ENCODE measurements at regions not wholly inside any gene's neighbourhood (a gene's known extent, or its start where the extent isn't known, plus 50 kb on each side); places are given as distances from the start of the nearest gene placed in this dataset.
"Not testable (repeated sequence)": the region's sequence is repeated elsewhere in the genome, so short reads cannot be mapped to it uniquely, and the experiment has no call there.

DNA sequence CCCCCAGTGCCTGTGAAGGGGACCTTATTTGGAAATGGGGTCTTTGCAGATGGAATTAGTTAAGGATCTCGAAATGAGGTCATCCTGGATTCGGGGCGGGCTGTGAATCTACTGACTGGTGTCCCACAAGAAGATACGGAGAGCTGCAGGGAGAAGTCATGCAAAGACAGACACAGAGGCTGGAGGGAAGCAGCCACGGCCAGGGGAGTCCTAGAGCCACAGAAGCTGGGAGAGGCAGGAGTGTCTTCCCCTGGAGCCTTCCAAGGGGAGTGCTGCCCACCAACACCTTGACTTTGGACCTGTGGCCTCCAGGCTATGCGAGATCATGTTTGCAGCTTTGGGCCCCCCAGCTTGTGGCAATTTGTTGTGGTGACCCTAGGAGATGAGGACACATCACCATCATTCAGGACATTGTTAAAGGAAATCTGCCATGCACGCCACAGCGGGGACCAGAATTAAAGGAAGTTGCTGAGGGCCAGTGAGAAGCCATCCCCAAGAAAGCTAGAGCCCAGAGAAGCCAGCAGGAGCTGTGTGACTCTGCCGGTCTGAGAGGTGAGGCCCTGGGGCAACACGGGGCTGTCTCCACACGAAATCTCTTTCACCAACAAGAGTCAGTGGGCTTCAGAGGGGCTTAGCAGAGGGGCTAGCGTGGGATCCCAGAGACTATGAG lies 434.7 kb downstream of the BRD1 start:
- DNase-seq (ENCODE audit: low read depth), result no peak

DNA sequence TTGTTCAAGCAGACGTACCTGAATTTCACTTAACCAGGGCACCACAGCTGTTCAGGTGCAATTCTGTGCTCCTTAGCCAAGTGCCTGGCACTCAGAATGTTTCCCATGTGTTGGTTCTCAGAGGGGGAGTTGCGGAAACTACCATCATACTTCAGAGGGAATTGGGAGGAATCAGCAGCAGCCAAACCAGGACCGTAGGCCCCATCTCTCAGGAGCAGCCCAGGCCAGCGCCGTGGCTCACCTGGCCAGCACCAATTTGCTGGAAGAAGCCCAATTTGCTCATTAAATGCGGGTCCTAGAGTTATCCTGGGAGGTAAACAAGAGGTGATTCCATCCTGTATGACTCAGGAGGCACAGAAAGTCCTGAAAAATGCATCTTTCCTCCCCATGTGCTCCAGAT lies 435.4 kb downstream of the BRD1 start:
- no peak for DNase-seq (ENCODE audit: low read depth)

DNA sequence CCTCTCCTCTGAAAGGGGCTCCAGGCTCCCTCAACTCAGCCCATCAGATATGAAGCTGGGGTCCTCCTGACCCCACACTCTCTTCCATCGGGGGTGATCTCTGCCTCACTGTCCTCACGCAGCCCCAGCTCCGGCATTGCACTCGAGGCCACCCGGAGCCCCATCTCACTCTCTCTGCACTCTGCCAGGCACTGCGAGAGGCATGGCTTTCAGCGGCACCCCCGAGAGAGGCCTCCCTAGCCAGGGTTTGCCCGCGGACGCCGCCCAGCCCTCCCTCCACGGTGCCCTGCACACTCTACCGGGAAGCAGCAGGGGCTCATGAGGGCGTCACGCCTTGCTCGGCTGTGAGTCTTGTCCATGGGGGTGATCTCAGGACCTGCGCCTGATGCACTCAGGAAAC lies 436.2 kb downstream of the BRD1 start:
- no peak for DNase-seq (ENCODE audit: low read depth)

DNA sequence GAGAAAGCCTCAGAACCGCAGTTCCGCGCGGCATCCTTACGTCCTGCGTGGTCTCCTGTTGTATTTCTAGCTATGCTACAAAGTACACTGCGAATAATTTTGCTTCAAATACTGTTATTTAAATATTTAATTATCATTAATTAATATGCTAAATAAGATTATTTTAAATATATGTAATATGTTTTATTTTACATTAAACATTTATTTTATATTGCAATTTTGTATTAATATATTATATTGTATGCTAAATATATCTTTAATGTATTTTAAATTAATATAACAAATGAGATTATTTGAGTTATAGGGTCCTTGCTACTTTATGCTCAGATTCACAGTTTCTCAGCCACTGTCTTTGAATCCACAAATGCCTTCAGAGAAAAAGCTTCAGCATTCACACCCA lies 436.7 kb downstream of the BRD1 start:
- no peak for DNase-seq (ENCODE audit: low read depth)

DNA sequence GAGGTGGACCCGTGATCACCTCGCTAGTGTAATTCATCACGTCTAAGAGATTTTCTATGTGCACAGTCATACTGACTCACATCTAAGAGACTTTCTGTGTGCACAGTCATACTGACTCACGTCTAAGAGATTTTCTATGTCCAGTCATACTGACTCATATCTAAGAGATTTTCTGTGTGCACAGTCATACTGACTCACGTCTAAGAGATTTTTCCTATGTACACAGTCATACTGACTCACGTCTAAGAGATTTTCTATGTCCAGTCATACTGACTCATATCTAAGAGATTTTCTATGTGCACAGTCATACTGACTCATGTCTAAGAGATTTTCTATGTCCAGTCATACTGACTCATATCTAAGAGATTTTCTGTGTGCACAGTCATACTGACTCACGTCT lies 443.8 kb downstream of the BRD1 start:
- DNase-seq (ENCODE audit: low read depth), result not testable (repeated sequence)

DNA sequence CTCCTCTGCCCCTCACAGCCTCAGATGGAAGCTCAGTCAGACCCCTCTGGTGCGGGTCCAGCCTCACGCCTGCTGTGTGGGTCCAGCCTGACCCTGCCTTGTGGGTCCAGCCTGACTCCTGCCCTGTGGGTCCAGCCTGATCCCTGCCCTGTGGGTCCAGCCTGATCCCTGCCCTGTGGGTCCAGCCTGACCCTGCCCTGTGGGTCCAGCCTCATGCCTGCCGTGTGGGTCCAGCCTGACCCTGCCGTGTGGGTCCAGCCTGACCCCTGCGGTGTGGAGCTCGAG lies 445.3 kb downstream of the BRD1 start:
- no peak for DNase-seq (ENCODE audit: low read depth)

DNA sequence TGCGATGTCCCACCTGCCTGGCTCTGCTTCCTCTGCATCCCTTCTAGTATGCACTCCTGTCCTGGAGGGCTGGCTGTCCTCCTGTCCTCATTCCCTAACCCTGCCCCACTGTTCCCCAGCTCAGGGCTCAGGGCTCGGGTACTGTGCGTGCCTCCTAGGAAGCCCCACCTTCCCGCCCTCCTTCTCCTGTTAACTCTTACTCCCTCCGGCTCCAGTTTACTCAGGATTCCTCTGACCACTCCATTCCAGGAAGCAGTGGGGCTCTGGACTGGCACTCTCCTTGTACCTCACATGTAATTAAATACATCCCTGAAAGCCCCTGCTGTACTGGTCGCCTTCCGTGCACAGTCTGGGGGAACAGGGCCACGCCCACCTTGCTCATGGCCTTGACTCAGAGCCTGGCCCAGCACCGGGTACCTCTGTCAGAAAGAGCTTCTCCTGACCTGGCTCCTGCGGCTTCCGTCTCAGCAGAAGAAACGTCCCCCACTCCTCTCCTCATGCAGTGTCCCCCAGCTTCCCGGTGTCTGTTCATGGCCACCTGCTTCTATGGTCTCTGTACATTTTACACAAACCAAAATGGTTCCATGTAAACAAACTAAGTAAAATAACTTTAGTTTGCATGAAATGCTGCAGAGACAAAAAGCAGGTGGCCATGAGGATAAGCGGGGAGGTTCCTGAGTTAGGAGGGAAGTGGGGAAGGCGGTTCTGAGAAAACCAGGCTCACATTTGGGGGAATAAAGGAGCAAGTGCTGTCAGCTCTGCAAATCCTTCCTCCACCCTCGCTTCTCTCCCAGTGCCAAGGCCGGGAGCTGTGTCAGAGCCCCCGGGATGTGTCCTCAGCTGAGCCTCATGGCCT lies 445.9 kb downstream of the BRD1 start:
- no peak for DNase-seq (ENCODE audit: low read depth)

DNA sequence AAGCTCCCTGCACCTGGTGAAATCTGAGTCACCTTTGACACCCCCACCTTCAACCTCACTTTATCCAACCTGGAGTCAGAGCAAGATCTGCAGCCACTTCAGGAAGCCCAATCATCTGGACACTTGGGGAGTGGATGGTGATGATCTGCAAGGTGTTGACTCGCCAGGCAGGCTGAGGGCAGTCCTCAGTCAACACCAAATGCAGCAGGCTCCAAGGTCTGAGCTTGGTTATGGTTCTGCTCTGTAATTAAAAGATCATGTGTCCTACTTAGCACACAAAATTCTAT lies 446.9 kb downstream of the BRD1 start:
- no peak for DNase-seq (ENCODE audit: low read depth)

DNA sequence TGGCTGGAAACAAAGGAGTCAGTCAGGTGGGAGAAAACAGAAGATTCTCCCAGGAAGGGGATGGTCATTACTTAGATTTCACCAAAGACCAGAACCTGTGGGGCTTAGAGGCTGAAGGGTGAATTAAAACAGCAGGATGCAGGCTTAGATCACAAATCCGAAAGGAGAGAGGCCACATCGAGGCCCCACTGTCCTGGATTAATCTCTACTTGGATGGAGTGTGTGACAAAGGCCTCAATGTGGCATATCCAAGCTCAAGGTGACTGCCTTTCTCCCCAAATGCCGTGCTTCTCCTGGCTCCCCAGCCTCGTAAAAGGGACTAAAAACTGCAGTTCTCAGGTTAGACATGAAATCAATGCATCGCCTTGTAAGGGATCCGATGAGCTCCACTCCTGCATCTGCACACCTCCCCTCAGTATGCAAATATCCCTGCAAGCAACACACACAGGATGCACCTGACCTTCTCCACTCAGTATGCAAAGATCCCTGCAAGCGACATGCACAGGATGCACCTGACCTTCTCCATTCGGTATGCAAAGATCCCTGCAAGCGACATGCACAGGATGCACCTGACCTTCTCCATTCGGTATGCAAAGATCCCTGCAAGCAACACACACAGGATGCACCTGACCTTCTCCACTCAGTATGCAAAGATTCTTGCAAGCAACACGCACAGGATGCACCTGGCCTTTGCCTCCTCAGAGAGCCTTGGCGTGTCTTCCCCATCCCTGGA lies 447.4 kb downstream of the BRD1 start:
- DNase-seq (ENCODE audit: low read depth), result no peak

DNA sequence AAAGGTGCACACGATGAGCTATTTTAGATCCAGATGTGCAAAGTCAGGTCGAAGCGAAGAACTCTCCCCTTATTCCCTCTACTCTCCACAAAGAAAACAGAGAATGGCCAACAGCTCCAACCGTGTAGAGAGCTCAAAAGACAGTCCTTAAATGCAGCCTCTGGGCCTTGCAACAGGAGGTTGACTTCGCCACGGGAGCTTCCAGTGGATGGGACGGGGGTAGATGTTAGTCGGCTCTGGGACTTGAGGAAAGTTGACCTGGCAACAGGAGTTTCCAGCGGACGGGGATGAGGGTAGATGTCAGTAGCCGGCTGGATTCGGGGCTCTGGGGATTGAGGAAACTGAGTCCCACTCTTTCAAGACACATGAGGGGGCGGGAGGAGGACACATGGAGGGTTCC lies 450.4 kb downstream of the BRD1 start:
- DNase-seq (ENCODE audit: low read depth), result no peak

DNA sequence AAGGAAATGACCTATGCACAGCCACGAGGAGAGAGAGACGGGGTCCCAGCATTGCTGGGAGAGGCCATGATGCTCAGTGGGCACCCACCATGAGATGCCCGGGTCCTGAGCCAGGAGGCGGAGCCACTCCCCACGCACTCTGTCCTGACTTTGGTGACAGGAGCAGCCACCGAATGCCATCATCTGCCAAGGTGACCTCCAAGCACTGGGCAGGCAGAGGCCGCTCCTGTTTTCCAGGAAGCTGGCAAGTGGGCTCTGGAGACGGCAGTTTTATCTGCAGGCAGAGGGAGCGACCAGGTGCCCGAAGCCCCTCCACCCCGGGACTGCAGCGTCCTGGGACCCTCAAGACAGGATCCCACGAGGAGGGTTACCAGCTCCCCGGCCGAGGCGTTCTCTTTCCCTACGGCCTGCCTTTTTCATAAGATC lies 453.9 kb downstream of the BRD1 start:
- no peak for DNase-seq (ENCODE audit: low read depth)

DNA sequence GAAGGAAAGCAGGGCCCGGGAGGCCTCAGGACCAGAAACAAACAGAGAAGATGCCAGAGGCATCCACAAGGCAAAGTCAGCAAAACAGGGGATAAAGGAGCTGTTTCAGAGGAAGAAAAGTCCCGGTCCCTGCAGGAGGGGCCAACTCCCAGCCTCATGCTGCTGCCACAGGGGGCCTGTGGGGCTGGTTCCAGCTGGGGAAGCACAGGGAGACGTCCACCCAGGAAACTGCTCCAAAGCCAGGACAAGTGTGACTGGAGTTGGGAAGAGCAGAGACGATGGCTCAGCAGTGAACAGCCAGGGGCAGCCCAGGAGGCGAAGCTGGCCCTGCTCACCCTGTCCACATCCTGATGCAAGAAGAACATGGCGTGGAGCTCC lies 454.4 kb downstream of the BRD1 start:
- DNase-seq (ENCODE audit: low read depth), result no peak

DNA sequence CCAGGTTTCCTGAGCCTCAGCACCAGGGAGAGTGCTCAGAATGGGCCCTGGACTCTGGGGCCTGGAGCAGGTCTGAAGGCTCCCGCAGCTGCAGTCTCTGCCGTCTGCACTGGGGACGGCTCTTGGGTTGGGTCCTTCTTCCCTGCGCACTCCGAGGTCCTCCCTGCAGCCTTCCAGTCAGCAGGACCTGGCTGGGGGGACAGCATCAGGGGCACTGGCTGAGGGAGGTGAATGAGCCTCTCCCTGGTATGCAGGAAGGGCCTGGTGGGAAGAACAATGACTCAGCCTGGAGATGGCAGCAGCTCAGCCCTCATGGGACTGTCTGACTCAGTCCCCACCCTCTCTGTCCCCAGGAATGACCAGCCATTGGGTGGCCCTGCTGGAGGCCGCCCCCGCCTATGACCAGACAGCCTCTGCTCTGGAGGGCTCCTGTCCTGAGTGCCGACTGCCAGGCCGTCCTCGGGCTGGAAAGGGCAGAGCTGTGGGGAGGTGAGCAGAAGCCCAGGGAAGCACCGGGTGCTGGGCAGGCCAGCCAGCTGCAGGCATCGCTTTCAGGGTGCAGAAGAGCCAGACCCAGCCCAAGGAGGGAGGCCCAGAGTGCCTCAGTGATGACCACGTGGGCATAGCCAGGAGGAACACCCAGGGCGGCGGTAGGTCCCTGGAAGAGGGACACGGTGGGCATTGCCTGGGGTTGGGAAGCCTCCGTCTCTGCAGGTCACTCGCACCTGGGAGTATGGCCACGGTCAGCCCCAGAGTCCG lies 455.0 kb downstream of the BRD1 start:
- no peak for DNase-seq (ENCODE audit: low read depth)

DNA sequence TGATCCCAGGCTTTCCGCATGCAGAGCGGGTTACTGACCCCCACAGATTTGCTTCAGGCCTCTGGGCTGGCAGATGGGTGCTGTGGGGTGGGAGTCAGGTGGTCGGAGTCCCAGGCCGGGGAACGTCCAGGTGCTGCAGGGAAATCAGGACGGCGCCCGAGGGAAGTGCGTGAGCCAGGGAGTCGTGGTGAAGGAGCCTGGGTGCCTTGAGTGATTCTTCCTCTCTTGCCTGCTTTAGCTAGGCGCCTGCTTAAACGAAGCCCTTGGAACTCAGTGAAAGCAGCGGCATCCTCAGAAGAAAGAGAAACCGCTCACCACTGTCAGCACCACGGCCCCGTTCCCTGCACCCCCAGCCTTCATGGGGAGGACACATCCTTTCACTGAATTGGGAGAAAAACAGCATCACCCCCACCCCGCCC lies 455.6 kb downstream of the BRD1 start:
- DNase-seq (ENCODE audit: low read depth), result no peak

DNA sequence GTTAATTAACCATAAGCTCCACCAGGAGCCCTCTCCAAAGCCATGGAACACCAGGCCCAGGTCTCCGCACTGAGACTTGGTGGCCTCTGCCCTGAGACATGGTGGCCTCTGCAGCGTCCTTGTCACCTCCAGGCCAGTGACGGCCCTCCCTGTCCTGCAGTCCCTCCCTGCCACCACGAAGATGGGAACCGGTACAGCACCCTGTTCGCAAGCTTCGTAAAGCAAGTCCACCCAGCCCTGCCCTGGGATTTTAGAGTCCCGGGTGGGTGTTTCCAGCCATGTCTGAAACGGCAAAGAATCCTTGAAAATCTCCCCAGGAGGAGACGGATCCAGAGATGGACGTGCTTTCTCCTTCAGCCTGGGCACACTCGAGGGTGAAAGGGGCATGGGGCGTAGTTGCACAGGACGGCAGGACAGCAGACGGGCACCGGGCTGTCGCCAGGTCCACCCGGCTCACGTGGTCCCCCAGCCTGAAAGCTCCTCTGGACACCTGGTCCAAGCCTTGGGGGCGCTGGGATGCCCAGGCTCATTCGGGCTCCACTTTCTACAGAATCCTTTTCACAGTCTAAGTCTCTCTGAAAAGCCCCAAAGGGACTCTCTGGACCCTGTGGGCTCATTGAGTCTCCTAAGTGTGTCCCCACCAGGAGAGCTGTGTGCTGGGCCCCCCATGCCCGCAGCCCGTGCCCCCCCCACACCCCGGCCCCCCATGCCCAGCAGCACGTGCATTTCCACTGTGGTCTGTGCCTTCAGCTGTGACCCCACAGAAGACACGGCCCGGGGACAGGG lies 456.2 kb downstream of the BRD1 start:
- no peak for DNase-seq (ENCODE audit: low read depth)

DNA sequence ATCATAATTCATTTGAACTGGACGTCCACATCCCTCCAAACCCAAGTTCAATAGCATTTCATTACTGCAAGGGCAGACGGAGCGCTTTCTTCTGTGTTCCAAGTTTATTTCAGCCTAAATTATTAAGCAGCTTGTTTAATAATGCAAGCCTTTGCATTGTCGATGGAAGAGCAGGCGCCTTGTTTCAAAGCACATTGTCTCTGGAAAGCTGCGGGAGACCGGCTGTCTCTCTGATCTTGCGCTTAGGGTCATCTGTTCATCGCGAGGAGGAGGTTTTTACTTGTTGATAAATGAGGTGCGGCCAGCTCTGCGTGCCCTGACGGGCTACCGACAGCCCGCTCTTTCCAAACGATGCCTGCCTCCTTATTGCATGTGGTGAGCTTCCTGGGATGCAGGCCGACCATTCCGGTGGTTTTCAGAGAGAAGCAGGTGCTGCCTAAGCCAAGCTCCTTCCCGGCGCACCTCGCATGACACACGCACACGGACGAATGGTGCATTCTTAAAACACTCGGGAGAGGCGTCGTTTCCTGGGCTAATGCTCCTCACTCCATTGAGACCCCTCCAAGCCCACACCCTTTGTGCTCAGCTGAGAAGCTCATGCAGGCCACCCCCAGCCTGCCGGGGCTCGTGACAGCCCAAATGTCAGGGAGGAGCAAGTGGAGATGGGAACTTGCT lies 456.9 kb downstream of the BRD1 start:
- DNase-seq (ENCODE audit: low read depth), result no peak

DNA sequence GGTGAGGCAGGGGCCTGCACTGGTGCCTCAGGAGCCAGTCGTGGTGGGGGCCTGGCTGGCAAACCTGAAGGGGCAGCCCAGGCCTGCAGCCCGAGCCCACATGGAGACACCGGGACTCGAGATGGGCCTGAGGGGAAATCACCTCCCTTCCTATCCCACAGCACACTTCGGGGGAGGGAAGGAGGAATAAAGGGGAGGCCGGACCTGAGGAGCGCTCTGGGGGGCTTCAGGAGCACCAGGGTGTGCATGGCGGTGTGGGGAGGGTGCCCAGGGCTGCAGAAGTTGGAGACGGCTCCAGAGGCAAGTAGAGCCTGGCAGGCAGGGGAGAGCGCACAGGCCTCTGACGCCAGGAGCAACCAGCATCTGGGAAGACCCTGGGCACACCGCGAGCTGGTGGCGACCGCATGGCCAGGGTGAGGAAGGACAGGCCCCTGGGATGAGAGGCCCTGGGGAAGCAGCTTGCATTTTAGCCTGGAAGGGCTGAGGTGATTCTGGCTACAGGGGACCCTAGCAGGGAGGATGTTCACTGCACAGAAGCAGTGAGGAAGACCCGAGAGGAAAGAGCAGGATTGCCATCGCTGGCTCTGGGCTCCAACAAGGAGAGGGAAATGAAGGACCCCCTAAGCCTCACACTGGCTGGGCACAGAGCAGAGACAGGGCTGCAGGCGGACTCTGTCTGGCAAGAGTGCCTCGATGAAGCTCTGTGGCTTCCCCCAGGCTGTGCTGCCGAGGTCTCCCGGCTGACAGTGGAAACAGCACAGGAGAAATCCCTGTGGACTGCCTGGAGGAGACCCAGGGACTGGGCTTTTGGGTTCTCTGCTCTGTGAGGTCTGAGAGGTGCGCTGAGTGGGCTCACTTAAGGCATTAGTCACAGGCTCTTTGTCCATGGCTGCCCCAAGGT lies 457.7 kb downstream of the BRD1 start:
- no peak for DNase-seq (ENCODE audit: low read depth)

DNA sequence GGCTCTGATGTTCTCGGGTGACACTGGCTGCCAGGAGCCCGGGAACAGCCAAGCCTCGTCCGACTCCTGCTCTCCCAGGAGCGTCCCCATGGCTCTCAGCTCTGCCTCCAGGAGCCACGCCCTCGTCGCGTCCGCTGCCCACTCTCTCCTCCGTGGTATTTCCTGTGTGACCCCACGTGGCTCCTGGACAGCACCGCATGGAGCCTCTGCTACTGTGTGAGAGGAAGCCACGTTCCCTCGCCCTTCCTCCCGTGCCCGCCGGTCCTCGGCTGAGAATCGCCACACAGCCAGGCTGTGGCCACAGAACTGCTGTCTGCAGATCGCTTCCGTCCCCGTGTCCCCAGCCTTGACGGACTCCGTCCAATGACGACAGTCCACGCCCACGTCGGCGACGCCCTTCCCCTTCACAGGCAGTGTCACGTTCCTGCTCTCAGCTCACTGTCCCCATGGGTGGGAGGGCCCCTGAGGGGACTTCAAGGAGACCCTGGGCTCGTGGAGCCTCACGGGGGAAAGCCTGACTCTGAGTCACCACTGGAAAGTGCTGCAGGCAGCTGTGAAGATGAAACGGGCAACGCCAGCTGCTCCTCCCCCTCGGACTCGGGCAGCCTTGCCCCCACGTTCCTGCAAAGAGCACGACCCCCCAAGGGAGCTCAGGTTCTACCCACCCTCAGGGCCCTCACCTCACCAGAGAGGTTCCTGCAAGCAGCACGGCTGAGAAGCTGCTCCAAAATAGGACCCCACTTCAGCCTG lies 458.5 kb downstream of the BRD1 start:
- no peak for DNase-seq (ENCODE audit: low read depth)

DNA sequence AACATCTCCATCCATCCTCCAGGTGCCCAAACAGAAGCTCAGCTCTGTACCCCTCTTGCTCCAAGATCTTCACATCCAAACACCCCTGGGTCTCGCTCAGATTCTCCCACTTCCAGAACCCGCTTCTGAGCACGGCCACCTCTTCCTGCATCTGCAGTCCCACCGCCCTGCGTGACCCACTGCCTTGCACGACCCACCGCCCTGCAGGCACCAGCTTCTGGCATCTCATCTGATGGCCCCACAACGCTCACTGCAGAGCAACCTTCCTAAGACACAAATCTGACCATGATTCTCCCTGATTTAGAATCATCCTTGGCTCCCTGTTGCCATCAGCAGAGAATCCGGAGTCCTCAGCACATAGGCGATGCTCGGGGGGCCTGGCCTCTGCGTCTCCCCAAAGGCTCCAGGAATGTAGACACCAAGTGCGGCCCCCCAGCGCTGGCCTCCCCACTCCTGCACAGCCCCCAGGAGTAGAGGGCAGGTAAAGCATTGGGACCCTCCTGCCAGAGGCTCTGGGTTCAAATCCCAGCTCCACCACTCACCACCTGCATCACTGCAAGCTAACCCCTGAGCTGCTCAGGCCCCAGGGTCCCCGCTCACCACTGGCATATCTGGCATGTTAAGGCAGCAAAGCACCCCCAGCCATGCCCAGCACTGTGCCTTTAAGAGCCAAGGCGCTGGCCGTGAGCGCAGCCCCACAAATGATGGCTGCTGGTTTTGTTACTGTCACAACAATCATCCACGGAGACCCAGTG lies 459.3 kb downstream of the BRD1 start:
- no peak for DNase-seq (ENCODE audit: low read depth)

Data from stimulated activated CD8-positive, alpha-beta memory T cell treated with anti-CD3 and anti-CD28 coated beads, Interleukin-12 subunit alpha, Interleukin-12 subunit beta, amount 100 ng/mL, for 1 hour (primary cell).